MCF 10A (cell line): ENCODE measurements at regions not wholly inside any gene's neighbourhood (a gene's known extent, or its start where the extent isn't known, plus 50 kb on each side); places are given as distances from the start of the nearest gene placed in this dataset.

Experiments used
- BruUV-seq: library from RNA; stranded (reverse); fragments of 400-500 nt; replicated peaks from 2 replicates; lab custom pipeline; 2021; lab: Mats Ljungman, UMichigan
- CTCF ChIA-PET: fragments of 300-600 bp; sonication (Branson Sonifier 250); formaldehyde crosslinking; extraction: SDS; loops from one replicate; lab custom pipeline; 2021; ENCODE audit warnings: antibody characterized with exemption, inconsistent platforms; lab: Yijun Ruan, JAX
- POLR2A ChIA-PET: fragments of 300-600, 350-650 bp; sonication (Branson Sonifier 250); formaldehyde crosslinking; extraction: SDS; loops from one replicate; lab custom pipeline; 2020; ENCODE audit warnings: antibody characterized with exemption, inconsistent platforms; lab: Yijun Ruan, JAX
- DNase-seq: peaks from one replicate; pipeline ENCODE4 v3.0.0-alpha.2; 2018; ENCODE audit not compliant: unreplicated experiment
- H3K27ac Mint-ChIP-seq: one replicate; pipeline ENCODE4 v1.8.0; 2022; ENCODE audit warnings: mild to moderate bottlenecking, low read depth, mixed read lengths; ENCODE audit not compliant: unreplicated experiment
- H3K27me3 Mint-ChIP-seq: one replicate; pipeline ENCODE4 v1.8.0; 2022; ENCODE audit warnings: mixed read lengths; ENCODE audit not compliant: insufficient read depth, unreplicated experiment
- H3K36me3 Mint-ChIP-seq: one replicate; pipeline ENCODE4 v1.8.0; 2022; ENCODE audit warnings: mild to moderate bottlenecking, moderate library complexity, mixed read lengths; ENCODE audit not compliant: insufficient read depth, unreplicated experiment
- H3K4me1 Mint-ChIP-seq: one replicate; pipeline ENCODE4 v1.8.0; 2022; ENCODE audit warnings: mixed read lengths; ENCODE audit not compliant: insufficient read depth, unreplicated experiment
- H3K4me3 Mint-ChIP-seq: one replicate; pipeline ENCODE4 v1.8.0; 2022; ENCODE audit warnings: mild to moderate bottlenecking, moderate library complexity, mixed read lengths; ENCODE audit not compliant: unreplicated experiment
- H3K9me3 Mint-ChIP-seq: one replicate; pipeline ENCODE4 v1.8.0; 2022; ENCODE audit warnings: mixed read lengths; ENCODE audit not compliant: unreplicated experiment
- CTCF ChIP-seq: fragments of 200-600 bp; IDR thresholded peaks from one replicate; pipeline ENCODE4 v1.8.0; 2022; ENCODE audit warnings: antibody characterized with exemption, mild to moderate bottlenecking; ENCODE audit not compliant: unreplicated experiment
- intact Hi-C: fragments of 100-400 bp; cut with micrococcal nuclease; formaldehyde crosslinking; loops from 2 replicates; pipeline ENCODE4 v1.14.1; 2022

DNA sequence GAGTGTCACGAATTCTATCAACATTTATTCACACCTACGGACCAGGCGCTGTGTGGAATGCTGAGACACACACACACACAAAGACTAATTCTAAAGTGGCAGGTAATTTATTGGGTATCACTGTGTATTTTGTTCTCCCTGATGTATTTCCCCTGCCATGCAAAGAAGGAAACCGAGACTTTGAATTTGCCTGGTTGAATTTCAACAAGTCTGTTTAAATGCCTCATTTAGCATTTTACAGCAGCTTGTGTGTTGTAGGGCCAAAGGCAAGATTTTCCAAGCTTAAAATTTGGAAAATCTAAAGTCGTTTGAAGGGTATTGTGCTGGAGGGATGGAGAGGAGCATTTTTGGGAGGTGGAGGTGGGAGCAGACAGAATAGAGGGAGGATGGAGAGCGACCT is 274.4 kb upstream of the ZFP64 start:
- H3K36me3 Mint-ChIP-seq, result no peaks in the 10 kb centered on the region
- ChIA-PET POLR2A (no interaction called here), CTCF (interaction anchor here (0.6 to 1.5 kb wide), 3 partner anchors 14 to 1107 kb away, joined by 3 to 4 read pairs (median 3); no protein-coding TSS in a partner anchor)
- H3K27ac Mint-ChIP-seq, result no peak overlapping the region
- H3K4me3 Mint-ChIP-seq, result no peak overlapping the region
- intact Hi-C loops, result no loop called here
- BruUV-seq, result no TSS peak
- no peak for TF ChIP-seq CTCF
- H3K4me1 Mint-ChIP-seq, result no peaks in the 10 kb centered on the region
- DNase-seq, result no peak
- peaks cover 26% of the 10 kb centered on the region for H3K27me3 Mint-ChIP-seq
- peaks cover 7% of the 10 kb centered on the region for H3K9me3 Mint-ChIP-seq

DNA sequence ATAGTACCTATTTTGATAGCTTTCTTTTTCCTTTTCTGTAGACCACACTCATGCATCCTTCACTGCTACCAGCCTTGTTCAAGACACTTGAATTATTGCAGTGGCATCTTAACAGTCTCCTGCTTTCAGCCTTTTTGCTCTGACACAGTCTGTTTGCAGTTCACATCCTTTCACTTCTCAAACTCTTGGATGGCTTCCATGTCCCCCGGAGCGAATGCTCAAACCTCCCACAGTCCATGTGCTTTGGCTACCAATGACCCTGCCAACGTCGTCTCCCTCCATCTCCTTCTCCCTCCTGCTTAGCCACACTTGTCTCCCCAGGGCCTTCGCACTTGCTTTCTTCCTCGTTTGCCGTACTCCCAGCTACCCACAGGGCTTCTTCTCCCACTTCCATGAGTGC is 270.0 kb upstream of the ZFP64 start:
- BruUV-seq, result no TSS peak
- no peak for TF ChIP-seq CTCF
- ChIA-PET CTCF (no interaction called here), POLR2A (no interaction called here)
- DNase-seq, result no peak
- intact Hi-C loops, result no loop called here
- Mint-ChIP-seq H3K4me3 (no peak overlapping the region), H3K4me1 (no peaks in the 10 kb centered on the region), H3K36me3 (peaks cover 6% of the 10 kb centered on the region), H3K9me3 (peaks cover 16% of the 10 kb centered on the region), H3K27ac (no peak overlapping the region), H3K27me3 (peaks cover 17% of the 10 kb centered on the region)

GRCh38 chr20:52459150-52459549 is 267.6 kb upstream of the ZFP64 start:
- no peak for TF ChIP-seq CTCF
- Mint-ChIP-seq H3K4me1 (no peaks in the 10 kb centered on the region), H3K9me3 (peaks cover 16% of the 10 kb centered on the region), H3K4me3 (no peak overlapping the region), H3K27me3 (peaks cover 17% of the 10 kb centered on the region), H3K36me3 (peaks cover 6% of the 10 kb centered on the region), H3K27ac (no peak overlapping the region)
- ChIA-PET CTCF (no interaction called here), POLR2A (no interaction called here)
- intact Hi-C loops, result no loop called here
- no peak for DNase-seq
- no TSS peak for BruUV-seq

GRCh38 chr20:52457826-52458225 is 266.2 kb upstream of the ZFP64 start:
- no peaks in the 10 kb centered on the region for H3K4me1 Mint-ChIP-seq
- peaks cover 17% of the 10 kb centered on the region for H3K27me3 Mint-ChIP-seq
- ChIA-PET CTCF (no interaction called here), POLR2A (no interaction called here)
- H3K4me3 Mint-ChIP-seq, result no peak overlapping the region
- peaks cover 16% of the 10 kb centered on the region for H3K9me3 Mint-ChIP-seq
- DNase-seq, result no peak
- intact Hi-C loops, result no loop called here
- no peak overlapping the region for H3K27ac Mint-ChIP-seq
- peaks cover 6% of the 10 kb centered on the region for H3K36me3 Mint-ChIP-seq
- no TSS peak for BruUV-seq
- no peak for TF ChIP-seq CTCF
